HG03442 (cell line): ENCODE measurements at regions not wholly inside any gene's neighbourhood (a gene's known extent, or its start where the extent isn't known, plus 50 kb on each side); places are given as distances from the start of the nearest gene placed in this dataset.

ENCODE experiments used
- ATAC-seq: cut with Tn5 transposase; IDR thresholded peaks from one replicate; pipeline ENCODE4 v1.9.1; 2021; ENCODE audit warnings: mild to moderate bottlenecking, moderate library complexity; ENCODE audit not compliant: unreplicated experiment

GRCh38 chr20:59429396-59429795 is 129.0 kb downstream of the EDN3 start:
- no peak for ATAC-seq

GRCh38 chr20:59431014-59431413 is 130.6 kb downstream of the EDN3 start:
- no peak for ATAC-seq

- no peak for ATAC-seq
These were observed 134.5 kb downstream of the EDN3 start for GRCh38 chr20:59434960-59435359.

GRCh38 chr20:59435518-59435917 is 135.1 kb downstream of the EDN3 start:
- no peak for ATAC-seq

DNA sequence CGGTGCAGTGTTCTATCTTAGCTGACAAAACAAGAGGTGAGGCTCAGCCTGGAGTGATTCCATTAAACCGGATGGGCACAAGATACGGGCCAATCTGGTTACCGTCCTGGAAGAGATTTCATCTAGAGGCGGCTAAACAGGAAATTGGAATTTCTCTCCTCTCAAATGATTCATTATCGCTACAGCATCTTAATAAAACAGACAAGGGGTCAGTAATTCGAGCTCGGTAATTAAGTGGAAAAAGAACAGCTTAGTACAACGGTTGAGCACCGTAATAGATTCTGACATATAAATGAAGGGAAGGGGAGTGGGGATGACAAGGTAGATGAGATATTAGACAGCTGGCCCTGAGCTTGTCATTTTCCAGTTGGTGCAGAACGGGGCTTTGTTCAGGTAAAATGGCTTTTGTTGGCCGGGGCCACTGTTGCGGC is 137.2 kb downstream of the EDN3 start:
- no peak for ATAC-seq

DNA sequence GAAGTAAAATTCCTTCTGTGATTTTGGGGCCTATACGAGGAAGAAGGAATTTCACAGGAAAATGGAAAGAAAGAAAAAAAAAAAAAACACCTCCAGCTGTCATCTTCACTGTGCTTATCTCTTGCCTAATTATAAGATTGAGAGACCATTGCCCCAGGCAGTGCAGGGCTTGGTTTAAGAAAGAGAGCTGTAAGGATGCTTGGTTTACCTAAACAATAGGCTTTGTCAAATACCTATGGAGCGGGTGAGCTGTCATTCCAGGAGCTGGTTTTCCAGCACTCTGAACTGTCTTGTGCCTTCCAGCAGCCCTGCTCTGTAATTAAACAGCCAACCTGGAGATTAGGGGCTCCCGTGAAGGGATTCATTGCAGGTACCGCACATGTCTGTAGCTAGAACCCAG is 137.8 kb downstream of the EDN3 start:
- no peak for ATAC-seq

DNA sequence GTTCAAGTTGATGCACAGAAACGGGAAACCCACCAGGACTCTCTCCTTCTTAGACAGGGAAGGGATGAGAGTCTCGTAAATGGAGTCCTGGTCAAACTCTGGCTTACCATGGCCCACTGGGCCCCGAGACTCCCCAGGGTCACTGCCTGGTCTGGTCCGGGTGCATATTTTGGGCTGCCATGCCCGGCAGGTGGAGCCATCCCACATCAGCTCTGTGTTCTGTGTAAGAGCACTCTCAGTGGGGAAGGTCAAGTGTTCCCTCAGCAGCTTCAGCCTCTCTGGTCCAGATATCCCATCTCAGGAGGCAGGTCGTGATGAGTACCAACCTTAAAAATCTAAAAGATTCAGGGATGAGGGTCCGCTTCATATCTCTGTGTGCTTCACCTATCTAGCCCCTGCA is 138.8 kb downstream of the EDN3 start:
- no peak for ATAC-seq

DNA sequence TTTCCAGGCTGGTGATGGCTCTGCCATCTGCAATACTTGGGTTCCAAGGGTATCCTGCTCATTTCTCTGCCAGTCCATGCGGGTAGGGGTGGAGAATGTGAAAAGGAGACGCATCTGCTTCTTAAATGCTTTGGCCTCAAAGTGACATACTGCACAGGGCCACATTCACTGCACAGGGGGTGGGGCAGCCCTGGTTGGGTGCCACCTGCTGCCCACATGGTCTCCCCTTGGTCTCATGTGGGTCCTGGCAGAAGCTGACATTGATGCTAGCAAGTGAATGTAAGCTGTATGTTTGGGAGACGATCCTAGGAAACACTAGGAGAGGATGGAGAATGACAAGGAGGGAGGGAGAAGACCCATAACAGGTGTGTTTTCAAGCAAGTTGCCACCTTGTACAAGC is 140.9 kb downstream of the EDN3 start:
- ATAC-seq = no peak

- ATAC-seq = no peak
These were observed 141.7 kb downstream of the EDN3 start for GRCh38 chr20:59441860-59442810.

- ATAC-seq = no peak
These were observed 143.1 kb downstream of the EDN3 start for GRCh38 chr20:59443550-59443949.

GRCh38 chr20:59446376-59446775 is 146.0 kb downstream of the EDN3 start:
- ATAC-seq = no peak

DNA sequence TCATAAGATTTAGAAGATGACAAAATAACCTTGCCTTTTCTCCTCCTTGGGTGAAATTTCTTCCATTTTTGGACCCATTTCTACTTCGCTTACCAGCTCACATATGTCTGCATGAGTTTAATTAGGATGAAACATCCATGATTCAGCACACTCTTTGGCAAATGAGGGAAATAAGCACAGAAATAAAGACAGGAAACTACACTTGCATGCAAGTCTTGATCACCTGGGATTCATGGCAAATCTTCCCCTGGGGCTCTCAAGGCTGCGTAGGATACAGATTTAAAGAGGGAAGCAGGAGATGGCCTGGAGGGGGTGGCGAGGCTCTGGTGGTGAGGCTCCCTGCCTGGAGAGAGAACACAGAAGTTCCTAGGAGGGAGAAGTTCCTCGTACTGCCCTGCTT is 147.8 kb downstream of the EDN3 start:
- no peak for ATAC-seq

- ATAC-seq = no peak
These were observed 148.5 kb downstream of the EDN3 start for GRCh38 chr20:59448851-59449444.

DNA sequence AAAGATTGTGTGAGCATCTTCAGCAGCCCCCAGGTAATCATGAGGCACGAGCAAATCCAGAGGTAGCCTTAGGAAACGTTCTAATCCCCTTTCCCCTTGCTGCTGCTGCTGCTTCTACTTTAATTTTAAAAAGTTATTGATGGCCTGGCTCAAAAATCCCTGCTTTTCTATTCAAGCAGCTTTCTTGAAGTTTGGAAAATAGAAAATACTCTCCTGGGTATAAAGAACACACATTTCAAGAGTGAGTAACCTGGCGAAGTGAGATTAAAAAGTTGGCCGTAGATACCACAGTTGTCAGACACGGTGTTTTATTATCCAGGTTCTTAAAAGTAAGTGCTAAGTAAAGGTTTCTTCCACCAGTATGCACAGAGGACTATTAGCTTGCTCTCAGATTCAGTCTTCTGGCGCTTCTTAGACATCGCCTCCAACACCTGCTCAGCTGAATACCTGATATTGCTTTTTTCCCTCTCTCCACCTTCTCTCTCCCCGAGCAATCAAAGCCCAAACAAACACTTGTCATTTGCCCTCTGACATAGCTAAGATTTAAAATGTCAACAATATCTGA is 150.7 kb downstream of the EDN3 start:
- ATAC-seq = no peak

- no peak for ATAC-seq
These were observed 151.2 kb downstream of the EDN3 start for GRCh38 chr20:59451641-59452040.

DNA sequence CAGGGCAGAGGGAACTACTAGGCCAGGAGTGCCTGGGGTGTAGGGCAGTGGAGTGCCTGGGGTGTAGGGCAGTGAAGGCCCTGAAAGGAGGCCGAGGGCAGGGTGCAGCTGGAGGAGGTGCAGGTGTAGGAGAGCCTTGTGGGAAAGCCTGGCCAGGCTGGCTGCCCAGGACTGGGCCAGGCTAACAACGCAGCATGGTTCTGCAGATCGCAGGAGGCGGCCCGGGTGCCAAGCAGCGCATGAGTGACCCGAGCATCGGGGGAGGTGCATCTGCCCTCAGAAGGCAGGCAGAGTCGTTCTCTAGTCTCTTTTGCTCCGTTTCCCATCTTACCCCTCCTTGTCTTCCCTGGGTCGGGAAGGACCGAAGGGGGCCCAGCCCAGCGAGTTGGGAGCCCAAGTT is 151.5 kb upstream of the PHACTR3 start:
- ATAC-seq = no peak

GRCh38 chr20:59453759-59454560 is 150.4 kb upstream of the PHACTR3 start:
- no peak for ATAC-seq

DNA sequence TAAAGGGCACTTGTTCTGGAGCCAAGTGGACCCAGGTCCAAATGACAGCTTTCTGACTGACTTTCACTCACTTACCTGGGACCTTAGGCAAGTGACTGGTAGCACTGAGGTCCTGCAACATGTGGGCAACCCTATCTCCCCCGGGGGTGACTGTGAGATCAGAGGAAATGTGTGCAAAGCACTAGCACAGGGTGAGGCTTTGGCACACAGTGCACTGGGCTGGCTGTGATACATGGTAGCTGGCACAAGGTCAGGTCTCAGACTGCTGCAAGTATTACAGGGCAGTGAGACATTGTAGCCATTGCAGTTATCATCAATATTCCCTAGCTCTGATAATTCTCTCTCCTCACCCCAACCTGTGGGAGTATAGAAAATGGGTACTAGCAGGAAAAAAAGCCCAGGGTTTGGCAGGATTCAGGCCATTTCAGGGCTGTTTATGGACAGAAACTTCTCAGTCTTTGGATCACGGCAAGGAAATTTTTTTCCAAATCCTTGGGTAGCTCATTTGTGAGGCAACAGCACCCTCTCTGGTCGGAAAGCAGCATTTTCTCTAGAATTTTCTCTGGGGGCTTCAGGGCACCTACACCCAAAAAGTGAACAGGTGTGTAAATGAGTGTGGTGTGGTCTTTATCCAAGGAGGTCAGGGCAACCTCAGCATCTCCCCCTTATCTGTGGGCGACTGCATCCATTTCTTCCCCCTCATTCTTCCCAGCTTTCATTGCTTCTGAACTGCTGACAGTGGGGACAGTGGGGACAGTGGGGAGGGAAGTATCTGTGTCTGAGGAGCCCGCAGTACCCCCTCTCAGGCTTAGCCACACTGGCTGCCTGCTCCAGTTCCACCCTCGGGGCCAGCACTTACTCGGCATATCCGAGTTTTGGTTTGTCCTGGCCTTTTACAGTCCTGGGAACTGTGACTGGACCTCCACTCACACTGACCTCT is 148.7 kb upstream of the PHACTR3 start:
- no peak for ATAC-seq

- no peak for ATAC-seq
These were observed 147.7 kb upstream of the PHACTR3 start for GRCh38 chr20:59456342-59457279.
